K562 (cell line): ENCODE measurements at regions not wholly inside any gene's neighbourhood (a gene's known extent, or its start where the extent isn't known, plus 50 kb on each side); places are given as distances from the start of the nearest gene placed in this dataset.

Experiments
- ATAC-seq: fragments of 200-7000 bp; cut with Tn5 transposase; 3 replicates; pipeline ENCODE4 v1.9.1; 2020; ENCODE audit warnings: moderate library complexity
- BruUV-seq: library from RNA; stranded (reverse); fragments of 400-500 nt; replicated peaks from 2 replicates; lab custom pipeline; 2021; lab: Mats Ljungman, UMichigan
- CTCF ChIA-PET: fragments of 300-600 bp; formaldehyde crosslinking; extraction: SDS; loops from one replicate; lab custom pipeline; 2021; ENCODE audit warnings: low intra/inter-chr PET ratio; lab: Yijun Ruan, JAX
- POLR2A ChIA-PET: fragments of 300-600, 350-650 bp; sonication (Branson Sonifier 250); formaldehyde crosslinking; extraction: SDS; loops from one replicate; lab custom pipeline; 2021; ENCODE audit warnings: antibody characterized with exemption, inconsistent platforms; lab: Yijun Ruan, JAX
- DNase-seq, 4 experiments: peaks; one replicate each; pipeline versions ENCODE4 v3.0.0 to v3.0.0-alpha.2; 2011 to 2018; ENCODE audit warnings: low spot score in 3 of 4, mixed read lengths in 3 of 4; ENCODE audit errors: extremely low read depth in 1 of 4
- FAIRE-seq: peaks from 2 replicates; lab custom pipeline; 2011; peaks lifted over from hg19 to GRCh38; lab: Jason Lieb, UNC
- H2AFZ ChIP-seq: 2 replicates; pipeline ENCODE4 v1.6.0; 2011; ENCODE audit warnings: low read depth, low read length, control low read depth, inconsistent platforms
- H3K27ac ChIP-seq: fragments of 200-600 bp; 3 replicates; pipeline ENCODE4 v1.8.0; 2011; ENCODE audit warnings: low read depth, mild to moderate bottlenecking, control low read depth, inconsistent platforms, low read length, moderate library complexity, mixed read lengths; ENCODE audit errors: extremely low read depth
- H3K27me3 ChIP-seq, 2 experiments: fragments of 300-600 bp in 1 of 2; 2 replicates in 1 of 2; 3 replicates in 1 of 2; pipeline versions ENCODE4 v1.6.0 to v1.8.0; 2011; ENCODE audit warnings: inconsistent platforms in 2 of 2, low read length in 2 of 2, mild to moderate bottlenecking in 1 of 2, mixed read lengths in 1 of 2, moderate library complexity in 1 of 2; ENCODE audit not compliant: control insufficient read depth in 2 of 2, insufficient read depth in 2 of 2
- H3K36me3 ChIP-seq: fragments of 300-600 bp; 3 replicates; pipeline ENCODE4 v1.8.0; 2011; ENCODE audit warnings: mild to moderate bottlenecking, low read length, inconsistent platforms; ENCODE audit not compliant: control insufficient read depth, insufficient read depth
- H3K4me1 ChIP-seq, 2 experiments: fragments of 200-600 bp in 1 of 2; replicated peaks in 1 of 2; 2 replicates in 1 of 2; 3 replicates in 1 of 2; pipeline versions ENCODE4 v1.5.1 to v1.8.0; 2011; ENCODE audit warnings: inconsistent platforms in 2 of 2, low read length in 2 of 2, mild to moderate bottlenecking in 1 of 2, mixed read lengths in 1 of 2, moderate library complexity in 1 of 2; ENCODE audit not compliant: control insufficient read depth in 2 of 2, insufficient read depth in 2 of 2
- H3K4me2 ChIP-seq: 2 replicates; pipeline ENCODE4 v1.6.1; 2011; ENCODE audit warnings: low read length, control low read depth, inconsistent platforms, mixed read lengths; ENCODE audit not compliant: insufficient read depth
- H3K4me3 ChIP-seq: fragments of 200-600 bp; sonication (generic), shearing (Covaris generic); 2 replicates; pipeline ENCODE4 v1.5.1; 2016; ENCODE audit warnings: control low read depth, inconsistent platforms
- H3K79me2 ChIP-seq: fragments of 200-600 bp; 3 replicates; pipeline ENCODE4 v1.8.0; 2011; ENCODE audit warnings: low read length, inconsistent platforms; ENCODE audit not compliant: control insufficient read depth, insufficient read depth
- H3K9ac ChIP-seq, 2 experiments: 2 replicates each; pipeline versions ENCODE4 v1.6.0 to v1.6.1; 2011; ENCODE audit warnings: low read depth in 2 of 2, low read length in 2 of 2, control low read depth in 1 of 2, inconsistent platforms in 1 of 2, mild to moderate bottlenecking in 1 of 2, mixed read lengths in 1 of 2; ENCODE audit not compliant: insufficient read depth in 1 of 2
- H3K9me1 ChIP-seq: one replicate; pipeline ENCODE4 v1.6.0; 2011; ENCODE audit warnings: inconsistent platforms, mild to moderate bottlenecking, low read length, moderate library complexity; ENCODE audit not compliant: control insufficient read depth, insufficient read depth
- H3K9me3 ChIP-seq: replicated peaks from 2 replicates; pipeline ENCODE4 v1.5.1; 2011; ENCODE audit warnings: low read depth, low read length, inconsistent platforms; ENCODE audit not compliant: control insufficient read depth, insufficient read depth
- H4K20me1 ChIP-seq: replicated peaks from 2 replicates; pipeline ENCODE4 v1.6.1; 2011; ENCODE audit warnings: low read length, inconsistent platforms, mixed read lengths; ENCODE audit not compliant: control insufficient read depth, insufficient read depth
- CREBBP ChIP-seq: IDR thresholded peaks from one replicate; pipeline ENCODE4 v1.6.1; 2012; ENCODE audit warnings: low read depth, mild to moderate bottlenecking, control low read depth, inconsistent platforms, low read length
- HOMEZ ChIP-seq: fragments of 250-450 bp; sonication (Bioruptor Pico); IDR thresholded peaks from 2 replicates; pipeline ENCODE4 v1.4.0; 2020; ENCODE audit warnings: mild to moderate bottlenecking, moderate library complexity
- PHF20 ChIP-seq: fragments of 450-650 bp; IDR thresholded peaks from 2 replicates; pipeline ENCODE4 v1.6.1; 2018; ENCODE audit not compliant: partially characterized antibody
- PURB ChIP-seq: sonication (generic); formaldehyde crosslinking; IDR thresholded peaks from 2 replicates; pipeline ENCODE4 v1.9.0; 2021; ENCODE audit warnings: low read depth, mild to moderate bottlenecking, missing genetic modification reagents
- SIX5 ChIP-seq, 2 experiments: IDR thresholded peaks; 2 replicates each; pipeline ENCODE4 v1.6.1; 2011; ENCODE audit warnings: low read length in 2 of 2, borderline replicate concordance in 1 of 2, low read depth in 1 of 2, mild to moderate bottlenecking in 1 of 2, moderate library complexity in 1 of 2; ENCODE audit not compliant: insufficient read depth in 1 of 2
- SPI1 ChIP-seq: IDR thresholded peaks from 2 replicates; pipeline ENCODE4 v1.6.1; 2011; ENCODE audit warnings: low read depth, low read length, control low read depth, borderline replicate concordance
- TGIF2 ChIP-seq: sonication (generic); formaldehyde crosslinking; IDR thresholded peaks from 2 replicates; pipeline ENCODE4 v1.8.1; 2022; ENCODE audit warnings: mild to moderate bottlenecking, missing genetic modification reagents, moderate library complexity
- ZHX1 ChIP-seq: fragments of 150-350 bp; conservative IDR thresholded peaks from 2 replicates; pipeline ENCODE4 v1.6.1; 2014; ENCODE audit warnings: low read length
- WGBS: fragments of 100-300 bp; shearing (Covaris generic); methylation state at CpG from one replicate; pipeline ENCODE4 v1.1.6; 2016; ENCODE audit warnings: low coverage, mixed read lengths; ENCODE audit not compliant: insufficient coverage; ENCODE audit errors: missing lambda C conversion rate; 5-methylcytosine and 5-hydroxymethylcytosine counted together
- in situ Hi-C: fragments of 300-500 bp; cut with MboI; formaldehyde crosslinking; loops from 4 replicates; pipeline ENCODE4 v1.15.0; 2018; ENCODE audit warnings: inconsistent platforms, mixed read lengths
- intact Hi-C: fragments of 100-400 bp; cut with micrococcal nuclease; formaldehyde crosslinking; loops from 2 replicates; pipeline ENCODE4 v1.14.2; 2022

GRCh38 chr17:83178533-83179304, 99.3 kb downstream of the METRNL start:
- Histone ChIP-seq H3K9ac (no peak overlapping the region), H3K9me1 (peaks cover 3% of the 10 kb centered on the region), H3K4me2 (no peak overlapping the region), H3K79me2 (no peaks in the 10 kb centered on the region), H3K27me3 (peaks cover 45 to 92% of the 10 kb centered on the region in 2 experiments; a peak in 4 of 5 replicates), H3K36me3 (no peaks in the 10 kb centered on the region), H2AFZ (no peak overlapping the region), H3K27ac (no peak overlapping the region), H3K9me3 (no peaks in the 10 kb centered on the region), H3K4me1 (peaks cover 0 to 18% of the 10 kb centered on the region in 2 experiments; a peak in 2 of 5 replicates), H4K20me1 (0 out of 2 replicates have a peak, but pooled peaks cover 6% of the 10 kb centered on the region), H3K4me3 (no peak overlapping the region)
- no TSS peak for BruUV-seq
- DNase-seq (no peak), FAIRE-seq (no peak), ATAC-seq (no peak)
- intact Hi-C loops (no loop called here), in situ Hi-C loops (no loop called here)
- ChIA-PET POLR2A (interaction anchor here (0.9 kb wide), 1 partner anchor 19 kb away, joined by 5 read pairs; no protein-coding TSS in a partner anchor), CTCF (no interaction called here)
- TF ChIP-seq ZHX1 (no peak), SIX5 (IDR thresholded peaks at IDR 0.05; ENCODE audit: borderline replicate concordance in 1 of 2, insufficient read depth in 1 of 2, low read depth in 1 of 2, low read length in 2 of 2) (no peak), TGIF2 (CRISPR knock-in tag) (no peak), PHF20 (no peak), CREBBP (no peak), HOMEZ (CRISPR knock-in tag) (no peak), PURB (CRISPR knock-in tag) (no peak), SPI1 (no peak)
- WGBS, result 12% methylated on average over 24 of the region's 29 CpGs
